SK-N-SH (cell line): ENCODE measurements at regions not wholly inside any gene's neighbourhood (a gene's known extent, or its start where the extent isn't known, plus 50 kb on each side); places are given as distances from the start of the nearest gene placed in this dataset.

Experiments
- CTCF ChIA-PET: fragments of 300-600, 350-600 bp; formaldehyde crosslinking; extraction: SDS; loops from one replicate; lab custom pipeline; 2021; lab: Yijun Ruan, JAX
- POLR2A ChIA-PET: fragments of 350-600 bp; sonication (Branson Sonifier 250); formaldehyde crosslinking; extraction: SDS; loops from one replicate; lab custom pipeline; 2020; ENCODE audit warnings: antibody characterized with exemption, inconsistent platforms; lab: Yijun Ruan, JAX
- DNase-seq: peaks from one replicate; pipeline ENCODE4 v3.0.0; 2012
- H2AFZ ChIP-seq: fragments of 200-600 bp; sonication (generic); 2 replicates; pipeline ENCODE4 v1.8.1; 2016; ENCODE audit warnings: antibody characterized with exemption, mild to moderate bottlenecking, low read depth
- H3F3A ChIP-seq: fragments of 200-600 bp; sonication (generic); replicated peaks from 2 replicates; pipeline ENCODE3; 2016; ENCODE audit warnings: antibody characterized with exemption, mild to moderate bottlenecking; ENCODE audit not compliant: insufficient read depth
- H3K27ac ChIP-seq, 2 experiments: fragments of 200-500 bp in 1 of 2; fragments of 200-600 bp in 1 of 2; sonication (Bioruptor generic) in 1 of 2; sonication (generic), shearing (Covaris generic) in 1 of 2; 2 replicates each; pipeline versions ENCODE4 v1.5.1 to v1.6.1; 2014 to 2016; ENCODE audit warnings: low read depth in 2 of 2, inconsistent platforms in 1 of 2, low read length in 1 of 2, mild to moderate bottlenecking in 1 of 2, mixed read lengths in 1 of 2
- H3K27me3 ChIP-seq: fragments of 200-600 bp; sonication (generic), shearing (Covaris generic); 2 replicates; pipeline ENCODE4 v1.6.1; 2016; ENCODE audit warnings: mixed run types; ENCODE audit not compliant: insufficient read depth
- H3K36me3 ChIP-seq, 2 experiments: fragments of 200-500 bp in 1 of 2; fragments of 200-600 bp in 1 of 2; sonication (Bioruptor generic) in 1 of 2; sonication (generic) in 1 of 2; replicated peaks in 1 of 2; 2 replicates each; pipeline versions ENCODE3 to v1.5.1; 2014 to 2016; ENCODE audit warnings: low read length in 1 of 2, mild to moderate bottlenecking in 1 of 2; ENCODE audit not compliant: insufficient read depth in 2 of 2, control insufficient read depth in 1 of 2
- H3K4me1 ChIP-seq, 2 experiments: fragments of 200-500 bp in 1 of 2; fragments of 200-600 bp in 1 of 2; sonication (Bioruptor generic) in 1 of 2; sonication (generic), shearing (Covaris generic) in 1 of 2; 2 replicates each; pipeline versions ENCODE4 v1.5.1 to v1.6.1; 2014 to 2016; ENCODE audit warnings: low read depth in 1 of 2, low read length in 1 of 2, mixed run types in 1 of 2; ENCODE audit not compliant: insufficient read depth in 2 of 2, control insufficient read depth in 1 of 2
- H3K4me2 ChIP-seq: fragments of 200-600 bp; sonication (generic), shearing (Covaris generic); 2 replicates; pipeline ENCODE4 v1.6.1; 2017; ENCODE audit warnings: mixed run types
- H3K4me3 ChIP-seq, 2 experiments: fragments of 200-500 bp in 1 of 2; fragments of 200-600 bp in 1 of 2; sonication (Bioruptor generic) in 1 of 2; sonication (generic), shearing (Covaris generic) in 1 of 2; 2 replicates each; pipeline versions ENCODE4 v1.5.1 to v1.8.1; 2014 to 2016; ENCODE audit warnings: low read depth in 2 of 2, inconsistent platforms in 1 of 2, low read length in 1 of 2, mild to moderate bottlenecking in 1 of 2, mixed read lengths in 1 of 2, moderate library complexity in 1 of 2
- H3K79me2 ChIP-seq: fragments of 200-600 bp; sonication (generic); 2 replicates; pipeline ENCODE4 v1.8.1; 2017; ENCODE audit warnings: mild to moderate bottlenecking; ENCODE audit not compliant: insufficient read depth
- H3K9ac ChIP-seq: fragments of 200-600 bp; sonication (generic); 2 replicates; pipeline ENCODE4 v1.6.1; 2017; ENCODE audit warnings: mixed run types
- H3K9me2 ChIP-seq: fragments of 200-600 bp; sonication (generic); 2 replicates; pipeline ENCODE4 v1.6.1; 2017; ENCODE audit warnings: mixed run types
- H3K9me3 ChIP-seq: fragments of 200-600 bp; sonication (generic); 2 replicates; pipeline ENCODE4 v1.6.1; 2017; ENCODE audit warnings: mixed run types, mild to moderate bottlenecking, moderate library complexity
- H4K20me1 ChIP-seq: fragments of 200-600 bp; sonication (generic); 2 replicates; pipeline ENCODE4 v1.6.1; 2017; ENCODE audit warnings: mild to moderate bottlenecking, mixed run types; ENCODE audit not compliant: insufficient read depth
- ELF1 ChIP-seq: IDR thresholded peaks from 2 replicates; pipeline ENCODE4 v1.4.0; 2012
- EP300 ChIP-seq, 2 experiments: IDR thresholded peaks; 2 replicates each; pipeline versions ENCODE4 v1.4.0 to v1.6.1; 2012; ENCODE audit warnings: borderline replicate concordance in 1 of 2, low read depth in 1 of 2, low read length in 1 of 2
- FOXJ3 ChIP-seq: sonication (generic); formaldehyde crosslinking; IDR thresholded peaks from 2 replicates; pipeline ENCODE4 v1.5.1; 2020; ENCODE audit warnings: mild to moderate bottlenecking, missing genetic modification reagents
- FOXM1 ChIP-seq: IDR thresholded peaks from 2 replicates; pipeline ENCODE4 v1.4.0; 2012; ENCODE audit warnings: low read depth, mild to moderate bottlenecking
- NFIC ChIP-seq: IDR thresholded peaks from 2 replicates; pipeline ENCODE4 v1.4.0; 2012; ENCODE audit warnings: borderline replicate concordance
- TCF12 ChIP-seq: IDR thresholded peaks from 2 replicates; pipeline ENCODE4 v1.4.0; 2012
- TEAD4 ChIP-seq: IDR thresholded peaks from 2 replicates; pipeline ENCODE4 v1.4.0; 2012; ENCODE audit warnings: mild to moderate bottlenecking, borderline replicate concordance; ENCODE audit not compliant: insufficient read depth
- WGBS: methylation state at CpG from one replicate; pipeline ENCODE4 v1.1.6; 2017; ENCODE audit warnings: low lambda C conversion rate; 5-methylcytosine and 5-hydroxymethylcytosine counted together
- TF ChIP-seq, protein P1 (sequence below): IDR thresholded peaks from 2 replicates; pipeline ENCODE4; 2012
- TF ChIP-seq, protein P2 (sequence below): IDR thresholded peaks from 2 replicates; pipeline ENCODE4 v1.6.1; 2012; ENCODE audit warnings: mild to moderate bottlenecking, low read depth, low read length, moderate library complexity

DNA sequence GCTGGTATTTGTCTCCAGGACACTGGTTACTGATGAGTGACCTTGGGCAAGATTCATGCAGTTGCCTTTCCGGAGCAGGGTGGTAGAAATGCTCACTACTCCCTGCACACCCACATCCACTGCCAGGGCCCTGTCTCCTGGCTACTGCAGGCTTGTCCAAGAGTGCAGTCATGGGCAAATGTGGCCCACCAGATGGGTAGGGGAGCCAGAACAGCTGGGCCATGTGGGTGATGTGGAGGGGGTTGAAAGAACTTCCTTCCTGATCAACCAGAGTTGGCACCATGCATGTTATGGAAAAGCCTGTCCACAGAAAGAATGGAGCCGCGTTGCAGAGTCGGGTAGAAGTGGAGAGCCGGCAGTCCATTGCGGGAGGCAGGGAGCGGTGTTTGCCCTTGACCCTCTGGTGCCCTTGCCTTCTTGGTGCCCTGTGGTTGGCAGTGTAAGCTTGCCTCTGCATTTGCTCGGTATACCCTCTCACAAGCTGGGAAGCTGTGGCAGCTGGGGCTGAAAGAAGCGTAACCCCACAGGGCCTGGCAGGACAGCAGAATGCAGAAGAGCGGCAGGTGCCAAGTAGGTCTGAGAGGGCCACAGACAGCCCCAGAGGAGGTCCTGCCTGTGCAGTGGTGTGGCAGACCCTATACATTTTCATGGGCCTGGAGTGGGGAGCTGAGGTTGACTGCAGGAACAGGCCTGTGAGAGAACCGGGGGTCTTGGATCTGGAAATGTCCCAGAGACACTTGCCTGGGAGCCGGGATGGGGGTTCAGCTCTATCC, 253.2 kb downstream of the TFCP2L1 start:
- H4K20me1 ChIP-seq, result no peaks in the 10 kb centered on the region
- no peak overlapping the region for H2AFZ ChIP-seq
- no peaks in the 10 kb centered on the region for H3K36me3 ChIP-seq
- no peaks in the 10 kb centered on the region for H3K9me2 ChIP-seq
- WGBS, result 80% methylated on average over 11 of the region's 12 CpGs
- CTCF ChIA-PET, result interaction anchor here (1.3 to 1.6 kb wide), 2 partner anchors 12 to 336 kb away, joined by 3 to 4 read pairs; no protein-coding TSS in a partner anchor
- no peaks in the 10 kb centered on the region for H3K9me3 ChIP-seq
- H3K9ac ChIP-seq, result no peak overlapping the region
- peaks cover 0 to 5% of the 10 kb centered on the region in 2 experiments; a peak in 2 of 4 replicates for H3K4me1 ChIP-seq
- H3K27ac ChIP-seq, result no peak overlapping the region
- no peak overlapping the region for H3K4me3 ChIP-seq
- no peaks in the 10 kb centered on the region for H3K79me2 ChIP-seq
- no peaks in the 10 kb centered on the region for H3F3A ChIP-seq
- no peak overlapping the region for H3K4me2 ChIP-seq
- no peak for DNase-seq
- POLR2A ChIA-PET, result no interaction called here
- peaks cover 41% of the 10 kb centered on the region for H3K27me3 ChIP-seq
- TF ChIP-seq TEAD4 (no peak), FOXJ3 (no peak), TCF12 (no peak)

DNA sequence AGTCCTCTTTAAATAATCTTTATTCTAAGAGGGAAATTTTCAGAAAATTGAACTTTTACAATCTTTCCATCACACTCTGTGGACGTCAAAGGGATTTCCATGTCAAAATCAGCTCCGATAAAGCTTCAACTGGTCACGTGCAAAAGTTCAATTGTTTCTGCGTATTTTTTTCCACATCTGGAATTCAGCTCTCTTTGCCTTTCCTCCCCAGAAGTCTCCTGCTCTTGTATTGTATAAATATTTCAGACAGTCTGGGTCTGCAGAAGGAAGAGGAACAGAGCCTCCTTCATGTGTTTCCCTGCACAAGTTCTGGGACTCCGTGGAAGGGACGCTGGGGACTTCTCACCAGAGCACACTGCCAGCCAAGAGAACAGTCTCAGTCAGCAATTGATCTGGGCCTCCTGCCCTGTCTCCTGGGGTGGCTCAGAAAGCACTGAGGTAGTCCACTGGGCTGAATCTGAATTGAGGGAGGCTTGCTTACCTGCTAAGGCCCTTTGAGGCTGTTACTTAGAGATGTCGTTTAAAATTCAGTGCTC, 251.5 kb downstream of the TFCP2L1 start:
- WGBS, result 76% methylated on average over 7 of the region's 7 CpGs
- Histone ChIP-seq H3K79me2 (no peaks in the 10 kb centered on the region), H3K4me1 (peaks cover 0 to 11% of the 10 kb centered on the region in 2 experiments; a peak in 2 of 4 replicates), H3K9me3 (no peaks in the 10 kb centered on the region), H3K36me3 (no peaks in the 10 kb centered on the region), H3F3A (no peaks in the 10 kb centered on the region), H3K27ac (no peak overlapping the region), H3K4me3 (no peak overlapping the region), H2AFZ (no peak overlapping the region), H3K9me2 (no peaks in the 10 kb centered on the region), H3K27me3 (peaks cover 46% of the 10 kb centered on the region), H4K20me1 (no peaks in the 10 kb centered on the region), H3K4me2 (no peak overlapping the region), H3K9ac (no peak overlapping the region)
- DNase-seq, result no peak
- ChIA-PET CTCF (interaction anchor here (2.0 kb wide), 1 partner anchor 12 kb away, joined by 4 read pairs; no protein-coding TSS in a partner anchor), POLR2A (no interaction called here)
- TF ChIP-seq, protein P1, sequence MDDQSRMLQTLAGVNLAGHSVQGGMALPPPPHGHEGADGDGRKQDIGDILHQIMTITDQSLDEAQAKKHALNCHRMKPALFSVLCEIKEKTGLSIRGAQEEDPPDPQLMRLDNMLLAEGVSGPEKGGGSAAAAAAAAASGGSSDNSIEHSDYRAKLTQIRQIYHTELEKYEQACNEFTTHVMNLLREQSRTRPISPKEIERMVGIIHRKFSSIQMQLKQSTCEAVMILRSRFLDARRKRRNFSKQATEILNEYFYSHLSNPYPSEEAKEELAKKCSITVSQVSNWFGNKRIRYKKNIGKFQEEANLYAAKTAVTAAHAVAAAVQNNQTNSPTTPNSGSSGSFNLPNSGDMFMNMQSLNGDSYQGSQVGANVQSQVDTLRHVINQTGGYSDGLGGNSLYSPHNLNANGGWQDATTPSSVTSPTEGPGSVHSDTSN, result no peak
- TF ChIP-seq NFIC (no peak), ELF1 (no peak), EP300 (IDR thresholded peaks at IDR 0.05; ENCODE audit: borderline replicate concordance in 1 of 2, low read depth in 1 of 2, low read length in 1 of 2) (no peak)

DNA sequence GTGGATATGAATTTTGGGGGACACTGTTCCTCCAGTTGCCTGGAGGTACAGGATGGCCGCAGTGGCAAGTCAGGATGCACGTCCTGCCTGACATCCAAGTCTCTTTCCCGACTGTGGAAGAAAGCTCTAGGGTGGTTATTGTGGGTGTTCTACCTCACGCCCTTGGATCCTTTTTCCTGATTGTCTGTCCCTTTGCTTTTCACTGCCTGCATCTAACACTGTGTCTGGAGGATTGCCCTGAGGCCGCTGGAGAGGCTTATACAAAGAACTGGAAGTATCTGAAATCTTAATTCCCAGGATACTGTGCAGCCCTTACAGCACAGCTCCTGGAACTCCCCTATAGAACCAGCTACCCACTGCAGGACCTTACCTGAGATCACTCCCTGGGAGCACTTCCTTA, 250.5 kb downstream of the TFCP2L1 start:
- no peaks in the 10 kb centered on the region for H3K36me3 ChIP-seq
- TF ChIP-seq FOXM1 (no peak), ELF1 (no peak)
- TF ChIP-seq, protein P2, sequence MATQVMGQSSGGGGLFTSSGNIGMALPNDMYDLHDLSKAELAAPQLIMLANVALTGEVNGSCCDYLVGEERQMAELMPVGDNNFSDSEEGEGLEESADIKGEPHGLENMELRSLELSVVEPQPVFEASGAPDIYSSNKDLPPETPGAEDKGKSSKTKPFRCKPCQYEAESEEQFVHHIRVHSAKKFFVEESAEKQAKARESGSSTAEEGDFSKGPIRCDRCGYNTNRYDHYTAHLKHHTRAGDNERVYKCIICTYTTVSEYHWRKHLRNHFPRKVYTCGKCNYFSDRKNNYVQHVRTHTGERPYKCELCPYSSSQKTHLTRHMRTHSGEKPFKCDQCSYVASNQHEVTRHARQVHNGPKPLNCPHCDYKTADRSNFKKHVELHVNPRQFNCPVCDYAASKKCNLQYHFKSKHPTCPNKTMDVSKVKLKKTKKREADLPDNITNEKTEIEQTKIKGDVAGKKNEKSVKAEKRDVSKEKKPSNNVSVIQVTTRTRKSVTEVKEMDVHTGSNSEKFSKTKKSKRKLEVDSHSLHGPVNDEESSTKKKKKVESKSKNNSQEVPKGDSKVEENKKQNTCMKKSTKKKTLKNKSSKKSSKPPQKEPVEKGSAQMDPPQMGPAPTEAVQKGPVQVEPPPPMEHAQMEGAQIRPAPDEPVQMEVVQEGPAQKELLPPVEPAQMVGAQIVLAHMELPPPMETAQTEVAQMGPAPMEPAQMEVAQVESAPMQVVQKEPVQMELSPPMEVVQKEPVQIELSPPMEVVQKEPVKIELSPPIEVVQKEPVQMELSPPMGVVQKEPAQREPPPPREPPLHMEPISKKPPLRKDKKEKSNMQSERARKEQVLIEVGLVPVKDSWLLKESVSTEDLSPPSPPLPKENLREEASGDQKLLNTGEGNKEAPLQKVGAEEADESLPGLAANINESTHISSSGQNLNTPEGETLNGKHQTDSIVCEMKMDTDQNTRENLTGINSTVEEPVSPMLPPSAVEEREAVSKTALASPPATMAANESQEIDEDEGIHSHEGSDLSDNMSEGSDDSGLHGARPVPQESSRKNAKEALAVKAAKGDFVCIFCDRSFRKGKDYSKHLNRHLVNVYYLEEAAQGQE, result no peak
- H3K4me2 ChIP-seq, result no peak overlapping the region
- H4K20me1 ChIP-seq, result no peaks in the 10 kb centered on the region
- H3K9me3 ChIP-seq, result no peaks in the 10 kb centered on the region
- 31% methylated on average over 5 of the region's 5 CpGs for WGBS
- H3K9ac ChIP-seq, result no peak overlapping the region
- no peak for DNase-seq
- ChIA-PET POLR2A (no interaction called here), CTCF (interaction anchor here (0.7 to 2.0 kb wide), 3 partner anchors 13 to 299 kb away, joined by 3 to 4 read pairs (median 4); partner anchors contain the start of gene GLI2)
- H3K79me2 ChIP-seq, result no peaks in the 10 kb centered on the region
- H3K9me2 ChIP-seq, result no peaks in the 10 kb centered on the region
- peaks cover 46% of the 10 kb centered on the region for H3K27me3 ChIP-seq
- no peak overlapping the region for H3K4me3 ChIP-seq
- no peak overlapping the region for H3K27ac ChIP-seq
- H3F3A ChIP-seq, result no peaks in the 10 kb centered on the region
- H3K4me1 ChIP-seq, result peaks cover 0 to 21% of the 10 kb centered on the region in 2 experiments; a peak in 2 of 4 replicates
- no peak overlapping the region for H2AFZ ChIP-seq
